ENCODE measurements at regions not wholly inside any gene's neighbourhood (a gene's known extent, or its start where the extent isn't known, plus 50 kb on each side); places are given as distances from the start of the nearest gene placed in this dataset.

DNA sequence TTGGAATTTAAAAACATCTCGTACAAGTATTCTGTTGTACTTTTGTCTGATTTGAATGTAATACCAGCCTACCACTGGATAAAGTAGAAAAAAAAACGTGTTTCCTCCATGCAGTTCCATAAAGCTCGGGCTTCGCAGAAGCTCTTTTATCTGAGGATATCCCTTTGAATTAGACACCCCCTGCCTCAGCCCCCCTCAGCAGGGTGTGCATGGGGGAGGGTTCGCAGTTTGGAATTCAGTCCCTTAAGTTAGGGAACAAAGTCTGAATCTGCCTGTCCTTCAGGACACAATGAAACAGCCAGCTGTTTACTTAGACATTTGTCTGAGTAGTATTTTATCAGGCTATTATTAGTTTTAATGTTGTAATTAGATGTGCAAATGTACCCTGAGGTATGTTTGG, 234.0 kb upstream of the CAND1 start:
- no peaks in the 10 kb centered on the region for H3K36me3 ChIP-seq
- TF ChIP-seq, protein P1, sequence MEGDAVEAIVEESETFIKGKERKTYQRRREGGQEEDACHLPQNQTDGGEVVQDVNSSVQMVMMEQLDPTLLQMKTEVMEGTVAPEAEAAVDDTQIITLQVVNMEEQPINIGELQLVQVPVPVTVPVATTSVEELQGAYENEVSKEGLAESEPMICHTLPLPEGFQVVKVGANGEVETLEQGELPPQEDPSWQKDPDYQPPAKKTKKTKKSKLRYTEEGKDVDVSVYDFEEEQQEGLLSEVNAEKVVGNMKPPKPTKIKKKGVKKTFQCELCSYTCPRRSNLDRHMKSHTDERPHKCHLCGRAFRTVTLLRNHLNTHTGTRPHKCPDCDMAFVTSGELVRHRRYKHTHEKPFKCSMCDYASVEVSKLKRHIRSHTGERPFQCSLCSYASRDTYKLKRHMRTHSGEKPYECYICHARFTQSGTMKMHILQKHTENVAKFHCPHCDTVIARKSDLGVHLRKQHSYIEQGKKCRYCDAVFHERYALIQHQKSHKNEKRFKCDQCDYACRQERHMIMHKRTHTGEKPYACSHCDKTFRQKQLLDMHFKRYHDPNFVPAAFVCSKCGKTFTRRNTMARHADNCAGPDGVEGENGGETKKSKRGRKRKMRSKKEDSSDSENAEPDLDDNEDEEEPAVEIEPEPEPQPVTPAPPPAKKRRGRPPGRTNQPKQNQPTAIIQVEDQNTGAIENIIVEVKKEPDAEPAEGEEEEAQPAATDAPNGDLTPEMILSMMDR (IDR thresholded peaks at IDR 0.05), result no peak
- no peak overlapping the region for H3K4me3 ChIP-seq (ENCODE audit: low read depth in 1 of 2, low read length in 1 of 2)
- no peak overlapping the region for H3K27ac ChIP-seq
- no peaks in the 10 kb centered on the region for H3K4me1 ChIP-seq (ENCODE audit: control insufficient read depth in 1 of 2, insufficient read depth in 1 of 2, low read depth in 1 of 2, low read length in 1 of 2)
- no peaks in the 10 kb centered on the region for H3K9me3 ChIP-seq
- no peaks in the 10 kb centered on the region for H3K27me3 ChIP-seq

DNA sequence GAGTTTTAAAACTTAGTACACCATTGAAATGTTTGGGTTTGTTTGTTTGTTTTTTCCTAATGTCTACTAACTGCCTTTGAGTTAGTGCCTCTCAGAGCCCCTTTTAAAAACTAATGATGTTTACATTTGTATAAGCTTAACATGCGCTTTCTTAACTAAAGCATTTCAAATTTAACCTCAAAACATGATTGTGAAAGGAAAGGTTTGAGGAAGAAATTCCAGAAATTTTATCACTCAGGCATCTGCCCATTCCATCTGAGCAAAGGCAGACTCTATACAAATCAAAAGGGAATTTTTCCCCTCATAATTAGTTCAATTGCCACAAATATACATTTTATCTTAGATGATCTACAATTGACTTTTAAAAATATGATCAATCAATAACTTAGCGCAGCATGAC, 230.7 kb upstream of the CAND1 start:
- Histone ChIP-seq H3K4me1 (ENCODE audit: control insufficient read depth in 1 of 2, insufficient read depth in 1 of 2, low read depth in 1 of 2, low read length in 1 of 2) (no peaks in the 10 kb centered on the region), H3K4me3 (ENCODE audit: low read depth in 1 of 2, low read length in 1 of 2) (no peak overlapping the region), H3K27ac (no peak overlapping the region), H3K9me3 (no peaks in the 10 kb centered on the region), H3K27me3 (peaks cover 4% of the 10 kb centered on the region), H3K36me3 (no peaks in the 10 kb centered on the region)
- TF ChIP-seq, protein P1 (IDR thresholded peaks at IDR 0.05), result no peak

DNA sequence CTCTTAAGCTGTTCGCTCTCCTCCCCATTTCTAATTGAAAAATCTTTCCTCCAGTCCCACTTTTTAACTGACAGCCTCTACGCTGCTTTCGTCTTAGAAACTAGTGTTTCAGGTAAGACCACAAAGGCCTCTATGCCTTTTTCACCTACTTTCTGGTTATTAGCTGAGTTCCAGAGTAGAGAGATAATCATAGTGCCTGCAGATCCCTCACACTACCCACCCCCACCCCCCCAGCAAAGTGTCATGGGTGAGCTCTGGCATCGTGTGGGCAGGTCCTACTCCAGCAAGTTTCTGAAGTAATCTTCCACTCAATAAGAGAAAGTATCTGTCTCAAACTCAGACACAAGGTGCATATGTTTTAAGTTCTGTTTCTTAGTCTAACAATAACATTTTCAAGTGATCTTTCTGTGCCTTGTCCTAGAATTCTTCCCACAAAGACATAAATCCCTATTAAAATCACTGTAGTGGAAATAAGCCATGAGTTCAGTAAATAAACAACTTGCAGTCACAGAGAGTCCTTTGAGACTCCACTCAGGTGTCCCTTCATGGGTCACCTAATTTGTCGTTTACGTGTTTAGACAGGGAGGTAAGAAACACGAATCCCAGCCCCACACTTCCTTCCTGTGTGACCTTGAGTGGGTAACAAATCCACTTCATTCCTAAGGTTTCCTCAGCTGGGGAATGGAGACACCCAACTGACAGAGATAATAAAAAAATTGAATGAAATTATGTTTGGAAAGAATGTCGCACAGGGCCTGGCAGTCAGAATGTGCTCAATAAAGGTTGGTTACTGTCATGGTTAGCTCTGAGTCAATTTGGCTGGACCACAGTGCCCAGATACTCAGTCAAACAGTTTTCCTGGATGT, 228.9 kb upstream of the CAND1 start:
- TF ChIP-seq, protein P1 (IDR thresholded peaks at IDR 0.05), result no peak

DNA sequence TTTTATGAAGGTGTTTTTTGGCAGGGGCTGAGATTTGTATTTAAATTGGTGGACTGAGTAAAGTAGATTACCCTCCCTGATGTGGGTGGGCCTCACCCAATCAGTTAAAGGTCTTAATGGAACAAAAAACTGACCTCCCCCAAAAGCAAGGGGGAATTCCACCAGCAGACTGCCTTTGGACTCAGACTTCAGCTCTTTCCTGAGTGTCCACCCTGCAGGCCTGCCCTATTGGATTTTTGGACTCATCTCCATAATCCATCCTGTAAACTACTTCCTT, 228.4 kb upstream of the CAND1 start:
- TF ChIP-seq, protein P1 (IDR thresholded peaks at IDR 0.05), result no peak
- Histone ChIP-seq H3K27ac (no peak overlapping the region), H3K9me3 (no peaks in the 10 kb centered on the region), H3K4me1 (ENCODE audit: control insufficient read depth in 1 of 2, insufficient read depth in 1 of 2, low read depth in 1 of 2, low read length in 1 of 2) (no peaks in the 10 kb centered on the region), H3K36me3 (no peaks in the 10 kb centered on the region), H3K27me3 (peaks cover 4% of the 10 kb centered on the region), H3K4me3 (ENCODE audit: low read depth in 1 of 2, low read length in 1 of 2) (no peak overlapping the region)

More for the DNA sequence above, 228.9 kb upstream of the CAND1 start:
- H3K27ac ChIP-seq, result no peak overlapping the region
- H3K9me3 ChIP-seq, result no peaks in the 10 kb centered on the region
- H3K4me1 ChIP-seq (ENCODE audit: control insufficient read depth in 1 of 2, insufficient read depth in 1 of 2, low read depth in 1 of 2, low read length in 1 of 2), result no peaks in the 10 kb centered on the region
- no peak overlapping the region for H3K4me3 ChIP-seq (ENCODE audit: low read depth in 1 of 2, low read length in 1 of 2)
- H3K27me3 ChIP-seq, result peaks cover 4% of the 10 kb centered on the region
- H3K36me3 ChIP-seq, result no peaks in the 10 kb centered on the region

DNA sequence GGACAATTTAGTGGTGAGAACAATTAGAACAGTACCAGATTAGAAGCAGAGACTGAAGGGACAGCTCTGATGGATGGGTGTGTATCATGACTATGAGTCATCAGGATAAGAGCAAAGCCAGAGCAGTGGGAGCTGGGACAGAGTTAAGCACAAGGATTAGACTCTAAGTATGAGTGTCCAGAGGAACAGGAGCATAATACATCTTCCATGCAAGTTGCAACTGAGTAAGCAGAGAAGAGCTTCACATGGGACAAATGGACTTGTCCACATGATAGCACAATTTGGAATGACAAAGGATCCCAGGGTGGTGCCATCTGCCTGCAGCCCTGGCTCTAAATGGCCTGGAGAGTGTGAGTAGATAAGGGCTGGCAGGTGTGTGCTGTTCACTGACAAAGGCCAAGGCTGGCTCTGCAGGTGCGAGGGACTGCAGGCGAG, 226.4 kb upstream of the CAND1 start:
- Histone ChIP-seq H3K9me3 (no peaks in the 10 kb centered on the region), H3K27ac (no peak overlapping the region), H3K36me3 (no peaks in the 10 kb centered on the region), H3K27me3 (peaks cover 4% of the 10 kb centered on the region), H3K4me3 (ENCODE audit: low read depth in 1 of 2, low read length in 1 of 2) (no peak overlapping the region), H3K4me1 (ENCODE audit: control insufficient read depth in 1 of 2, insufficient read depth in 1 of 2, low read depth in 1 of 2, low read length in 1 of 2) (no peaks in the 10 kb centered on the region)
- TF ChIP-seq, protein P1 (IDR thresholded peaks at IDR 0.05), result no peak
